Psoas muscle (tissue), 7 donors: ENCODE measurements at regions not wholly inside any gene's neighbourhood (a gene's known extent, or its start where the extent isn't known, plus 50 kb on each side); places are given as distances from the start of the nearest gene placed in this dataset.

ENCODE experiments used
- ATAC-seq, 4 donors: fragments of 200-7000 bp; cut with Tn5 transposase; one replicate each; pipeline ENCODE4 v1.9.1; 2020; ENCODE audit warnings: moderate library complexity in 3 of 4, mild to moderate bottlenecking in 2 of 4
- DNase-seq, 2 donors: peaks; one replicate each; pipeline ENCODE4 v3.0.0-alpha.2; 2020
- H3K27ac ChIP-seq: fragments of 200-600 bp; one replicate; pipeline ENCODE4 v1.8.0; 2022
- H3K27me3 ChIP-seq, 3 donors: fragments of 200-600 bp in 1 of 3; one replicate each; pipeline versions ENCODE4 v1.6.1 to v1.8.0; 2013 to 2022; ENCODE audit warnings: low read length in 2 of 3, mild to moderate bottlenecking in 2 of 3, moderate library complexity in 1 of 3; ENCODE audit not compliant: insufficient read depth in 3 of 3
- H3K36me3 ChIP-seq, 2 donors: fragments of 200-600 bp in 1 of 2; one replicate each; pipeline versions ENCODE4 v1.6.1 to v1.8.0; 2013 to 2022; ENCODE audit warnings: low read depth in 1 of 2, mild to moderate bottlenecking in 1 of 2, moderate library complexity in 1 of 2; ENCODE audit not compliant: insufficient read depth in 1 of 2
- H3K4me1 ChIP-seq: fragments of 200-600 bp; one replicate; pipeline ENCODE4 v1.8.0; 2022
- H3K4me3 ChIP-seq: fragments of 200-600 bp; one replicate; pipeline ENCODE4 v1.8.0; 2022; ENCODE audit warnings: mild to moderate bottlenecking
- H3K9me3 ChIP-seq: fragments of 200-600 bp; one replicate; pipeline ENCODE4 v1.8.0; 2022
- WGBS, 3 donors: extraction: QIAGEN DNeasy Blood & Tissue Kit; methylation state at CpG; one replicate each; pipeline versions ENCODE4 v1.1.6 to v1.1.7; 2013; 5-methylcytosine and 5-hydroxymethylcytosine counted together
- intact Hi-C, 2 donors: fragments of 100-400 bp; cut with DNase I; formaldehyde crosslinking; loops; one replicate each; pipeline versions ENCODE4 v1.11.0 to v1.14.2; 2022
- TF ChIP-seq, protein P1 (sequence below): fragments of 200-600 bp; IDR thresholded peaks from one replicate; pipeline ENCODE4 v1.8.0; 2022; ENCODE audit warnings: antibody characterized with exemption
- donor health status: healthy with polysubstance abuse.
- donor health status: DM: no; HTN: no; CAD: no; lungs with moderate emphysema.
- donor health status: Bipolar disorder and iron deficiency.
- donor health status: healthy.
- donor health status: DM: yes; HTN: yes; CAD: no.
- donor health status: DM: no; HTN: no; CAD: no.
- donor health status: DM: yes; HTN: yes; CAD: no.

DNA sequence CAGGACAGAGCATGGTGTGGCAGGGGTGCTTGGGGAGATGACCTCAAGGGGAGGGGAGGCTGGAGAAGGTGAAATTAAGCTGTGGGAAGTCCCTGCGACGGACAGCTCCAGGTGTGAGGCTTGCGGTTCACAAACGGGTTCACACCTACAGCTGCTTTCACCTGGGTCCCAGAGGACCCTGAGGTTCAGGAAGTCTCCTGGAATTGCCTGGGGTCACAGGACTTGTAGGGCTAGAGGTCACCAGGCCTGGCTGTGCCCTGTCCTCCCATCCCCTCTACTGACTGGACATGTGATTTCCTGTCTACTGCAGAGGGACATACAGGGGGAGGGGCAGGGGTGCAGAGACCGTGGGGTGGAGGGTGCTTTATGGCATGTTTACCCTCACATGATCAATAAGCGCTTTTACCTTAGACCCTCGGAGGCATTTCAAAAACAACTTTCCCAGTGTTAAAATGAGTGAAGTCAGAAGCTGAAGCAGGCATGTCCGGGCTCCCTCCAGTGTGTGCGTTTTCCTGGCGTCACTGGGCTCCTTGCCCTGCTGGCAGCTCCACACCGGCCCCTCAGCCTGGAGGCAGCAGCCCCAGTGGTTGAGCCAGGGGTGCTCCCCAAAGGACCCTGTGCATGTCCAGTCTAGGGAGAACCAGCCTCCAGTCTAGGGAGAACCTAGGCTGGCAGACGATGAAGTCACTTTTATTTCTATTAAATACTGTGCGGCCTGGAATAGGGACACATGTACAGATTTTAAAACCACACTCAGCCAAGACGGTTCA, 66.6 kb upstream of the IGFBP3 start:
- no peaks in the 10 kb centered on the region for H3K4me1 ChIP-seq
- TF ChIP-seq, protein P1, sequence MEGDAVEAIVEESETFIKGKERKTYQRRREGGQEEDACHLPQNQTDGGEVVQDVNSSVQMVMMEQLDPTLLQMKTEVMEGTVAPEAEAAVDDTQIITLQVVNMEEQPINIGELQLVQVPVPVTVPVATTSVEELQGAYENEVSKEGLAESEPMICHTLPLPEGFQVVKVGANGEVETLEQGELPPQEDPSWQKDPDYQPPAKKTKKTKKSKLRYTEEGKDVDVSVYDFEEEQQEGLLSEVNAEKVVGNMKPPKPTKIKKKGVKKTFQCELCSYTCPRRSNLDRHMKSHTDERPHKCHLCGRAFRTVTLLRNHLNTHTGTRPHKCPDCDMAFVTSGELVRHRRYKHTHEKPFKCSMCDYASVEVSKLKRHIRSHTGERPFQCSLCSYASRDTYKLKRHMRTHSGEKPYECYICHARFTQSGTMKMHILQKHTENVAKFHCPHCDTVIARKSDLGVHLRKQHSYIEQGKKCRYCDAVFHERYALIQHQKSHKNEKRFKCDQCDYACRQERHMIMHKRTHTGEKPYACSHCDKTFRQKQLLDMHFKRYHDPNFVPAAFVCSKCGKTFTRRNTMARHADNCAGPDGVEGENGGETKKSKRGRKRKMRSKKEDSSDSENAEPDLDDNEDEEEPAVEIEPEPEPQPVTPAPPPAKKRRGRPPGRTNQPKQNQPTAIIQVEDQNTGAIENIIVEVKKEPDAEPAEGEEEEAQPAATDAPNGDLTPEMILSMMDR = no peak
- H3K27me3 ChIP-seq = no peaks in the 10 kb centered on the region
- DNase-seq (no peak), ATAC-seq (no peak)
- H3K36me3 ChIP-seq = no peaks in the 10 kb centered on the region
- no peaks in the 10 kb centered on the region for H3K9me3 ChIP-seq
- no peak overlapping the region for H3K27ac ChIP-seq
- H3K4me3 ChIP-seq = no peak overlapping the region
- 73 to 78% (median 74%) methylated on average over 14 of the region's 14 CpGs for WGBS, 3 donors
- intact Hi-C loops = no loop called here

DNA sequence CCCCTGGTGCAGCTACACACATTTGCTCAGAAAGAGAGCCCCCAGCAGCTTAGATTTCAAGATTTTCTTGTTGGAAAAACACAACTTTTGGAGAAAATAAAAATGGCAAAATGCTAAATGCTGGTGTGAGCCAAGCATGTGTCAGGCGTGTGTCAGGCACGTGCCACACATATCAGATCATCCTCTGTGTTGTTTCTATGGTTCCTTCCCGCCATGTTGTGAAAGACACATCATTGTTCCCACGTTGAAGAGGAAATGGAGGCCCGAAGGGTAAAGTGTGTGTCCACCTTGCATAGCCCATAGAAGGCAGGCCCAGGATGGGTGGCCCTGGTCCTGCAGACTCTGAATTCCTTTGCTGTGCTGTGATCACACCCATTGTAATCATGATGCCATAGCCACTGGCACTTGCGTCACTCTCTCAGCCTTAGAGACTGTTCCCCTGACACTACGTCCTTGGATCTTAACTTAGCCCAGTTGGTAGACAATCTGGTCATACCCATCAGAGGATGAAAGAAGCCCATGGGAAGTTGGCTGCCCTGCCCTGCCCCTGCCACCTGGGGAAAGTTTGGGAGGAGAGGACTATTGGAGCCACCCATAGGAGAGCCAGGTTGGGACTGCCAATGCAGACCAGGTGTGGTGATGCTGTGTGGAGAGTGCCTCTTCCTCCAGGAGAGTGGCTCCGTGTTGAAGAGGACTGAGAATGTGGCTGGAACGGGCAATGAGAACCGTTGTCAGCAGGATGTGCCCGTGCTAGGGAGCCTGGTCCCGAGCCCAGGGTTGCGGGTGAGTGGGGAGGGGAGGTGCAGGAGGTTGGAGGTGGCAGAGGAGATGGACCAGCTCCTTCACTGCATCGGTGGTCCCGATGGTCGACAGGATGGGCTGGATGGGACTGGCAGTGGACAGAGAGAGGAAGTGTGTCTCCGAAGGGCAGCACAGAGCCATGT, 65.6 kb upstream of the IGFBP3 start:
- H3K27me3 ChIP-seq = no peaks in the 10 kb centered on the region
- H3K36me3 ChIP-seq = no peaks in the 10 kb centered on the region
- no peaks in the 10 kb centered on the region for H3K9me3 ChIP-seq
- intact Hi-C loops = no loop called here
- H3K4me3 ChIP-seq = no peak overlapping the region
- no peaks in the 10 kb centered on the region for H3K4me1 ChIP-seq
- ATAC-seq (no peak), DNase-seq (no peak)
- H3K27ac ChIP-seq = no peak overlapping the region
- WGBS, 3 donors = 94 to 97% (median 95%) methylated on average over 16 to 17 of the region's 17 CpGs
- TF ChIP-seq, protein P1 = no peak

DNA sequence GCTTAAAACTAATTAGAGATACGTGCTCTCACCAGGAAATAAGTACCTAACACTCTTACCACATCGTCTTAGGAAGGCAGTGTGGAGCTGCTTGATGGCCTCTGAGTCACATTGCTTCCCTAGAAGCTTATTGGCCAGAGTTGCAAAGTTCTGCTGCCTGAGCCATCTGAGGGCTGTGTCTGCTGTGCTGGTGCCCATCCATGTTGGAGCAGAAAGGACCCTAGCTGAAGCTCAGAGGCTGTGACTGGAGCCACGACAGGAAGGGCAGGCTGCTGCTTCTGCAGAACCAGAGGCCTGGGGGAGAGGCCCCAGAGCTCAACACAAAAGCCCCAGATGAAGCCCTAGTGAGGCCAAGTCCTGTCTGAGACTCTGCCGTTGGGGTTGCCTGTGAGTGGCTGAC, 64.8 kb upstream of the IGFBP3 start:
- intact Hi-C loops = no loop called here
- no peaks in the 10 kb centered on the region for H3K9me3 ChIP-seq
- no peak overlapping the region for H3K4me3 ChIP-seq
- H3K27me3 ChIP-seq = no peaks in the 10 kb centered on the region
- H3K36me3 ChIP-seq = no peaks in the 10 kb centered on the region
- H3K27ac ChIP-seq = no peak overlapping the region
- DNase-seq = no peak
- no peaks in the 10 kb centered on the region for H3K4me1 ChIP-seq
- TF ChIP-seq, protein P1 = no peak
- WGBS, 3 donors = 68 to 81% (median 75%) methylated on average over 4 of the region's 4 CpGs
- ATAC-seq = no peak

DNA sequence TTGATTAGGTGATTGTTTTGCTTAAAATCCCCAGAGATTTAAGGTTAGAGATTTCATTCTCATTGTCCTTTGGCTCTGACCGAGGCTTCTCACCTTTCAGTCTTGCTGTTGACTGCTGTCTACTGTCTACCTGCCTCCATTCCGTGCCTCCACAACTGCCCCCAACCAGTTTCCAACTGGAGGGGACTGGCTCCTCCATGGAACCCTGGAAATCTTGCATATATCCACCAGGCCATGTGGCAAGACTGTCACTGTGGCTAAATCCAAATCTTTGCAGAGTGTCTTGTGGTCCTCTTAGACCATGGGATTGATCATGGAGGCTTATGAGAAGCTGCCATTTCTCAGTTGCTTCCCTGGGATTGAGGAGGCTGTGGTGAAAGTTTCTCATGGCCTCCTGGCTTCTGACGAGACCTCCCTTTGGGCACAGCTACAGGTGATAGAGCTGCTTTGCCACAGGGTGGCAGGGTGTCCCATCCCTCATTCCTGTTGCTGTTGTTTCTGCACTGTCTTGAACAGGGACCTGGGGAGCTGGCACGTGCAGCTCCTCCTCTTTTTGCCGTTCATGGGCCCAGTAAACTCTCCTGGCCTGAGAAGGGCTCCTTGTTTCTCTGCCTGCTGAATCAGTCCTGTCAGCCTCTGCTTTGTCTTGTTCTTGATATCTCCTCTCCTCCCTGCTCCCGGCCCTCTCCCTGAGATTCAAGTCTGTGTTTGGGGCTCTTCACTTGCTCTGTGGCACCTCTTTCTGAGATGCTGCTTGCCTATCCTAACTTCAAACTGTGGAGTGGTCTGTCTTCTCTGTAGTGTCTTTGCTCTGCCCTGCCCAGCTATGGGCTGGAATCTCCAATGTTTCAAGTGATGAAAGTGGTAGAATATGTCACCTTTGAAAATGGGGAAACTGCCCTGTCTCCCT, 63.6 kb upstream of the IGFBP3 start:
- H3K27me3 ChIP-seq = no peaks in the 10 kb centered on the region
- intact Hi-C loops = no loop called here
- no peaks in the 10 kb centered on the region for H3K4me1 ChIP-seq
- WGBS, 3 donors = 61 to 73% (median 63%) methylated on average over 6 of the region's 6 CpGs
- H3K27ac ChIP-seq = no peak overlapping the region
- no peak for DNase-seq
- no peaks in the 10 kb centered on the region for H3K9me3 ChIP-seq
- ATAC-seq = no peak
- H3K4me3 ChIP-seq = no peak overlapping the region
- no peaks in the 10 kb centered on the region for H3K36me3 ChIP-seq
- TF ChIP-seq, protein P1 = no peak
